T-cell (primary cell): ENCODE measurements at regions not wholly inside any gene's neighbourhood (a gene's known extent, or its start where the extent isn't known, plus 50 kb on each side); places are given as distances from the start of the nearest gene placed in this dataset.
"Not testable (repeated sequence)": the region's sequence is repeated elsewhere in the genome, so short reads cannot be mapped to it uniquely, and the experiment has no call there.

Experiments
- ATAC-seq, 4 experiments: fragments of 200-7000 bp in 3 of 4; fragments of 150-1000 bp in 1 of 4; cut with Tn5 transposase; replicated peaks in 1 of 4; 1 replicate in 3 of 4; 2 replicates in 1 of 4; pipeline ENCODE4 v1.10.0; 2021; ENCODE audit warnings: moderate library complexity in 3 of 4, mild to moderate bottlenecking in 2 of 4, moderate number of reproducible peaks in 1 of 4
- CTCF ChIA-PET, 2 donors: fragments of 300-600 bp; sonication (Branson Sonifier 250); formaldehyde crosslinking; loops; one replicate each; lab custom pipeline; 2022; ENCODE audit warnings: antibody characterized with exemption in 2 of 2; lab: Charles Lee
- POLR2A ChIA-PET, 2 donors: fragments of 300-600 bp; sonication (Branson Sonifier 250); formaldehyde crosslinking; loops; one replicate each; lab custom pipeline; 2022; ENCODE audit warnings: antibody characterized with exemption in 2 of 2; lab: Charles Lee
- DNase-seq, 35 experiments: peaks; one replicate each; pipeline versions ENCODE4 v3.0.0 to v3.0.0-alpha.2; 2013 to 2023
- H3K27ac ChIP-seq: one replicate; pipeline ENCODE4 v1.5.1; 2013; ENCODE audit warnings: low read length
- H3K27me3 ChIP-seq, 2 experiments: replicated peaks in 1 of 2; 1 replicate in 1 of 2; 2 replicates in 1 of 2; pipeline versions ENCODE4 v1.6.1 to v1.7.0; 2013; ENCODE audit warnings: low read length in 1 of 2, mixed read lengths in 1 of 2; ENCODE audit not compliant: control insufficient read depth in 2 of 2, insufficient read depth in 2 of 2; ENCODE audit errors: extremely low read depth in 1 of 2
- H3K36me3 ChIP-seq, 2 donors: 1 replicate in 1 of 2; 2 replicates in 1 of 2; pipeline versions ENCODE4 v1.6.1 to v1.7.0; 2013; ENCODE audit warnings: low read length in 1 of 2; ENCODE audit not compliant: control insufficient read depth in 2 of 2, insufficient read depth in 1 of 2; ENCODE audit errors: extremely low read depth in 1 of 2
- H3K4me1 ChIP-seq, 2 experiments: 1 replicate in 1 of 2; 2 replicates in 1 of 2; pipeline versions ENCODE4 v1.6.1 to v1.7.0; 2013; ENCODE audit warnings: low read length in 2 of 2, mixed read lengths in 1 of 2; ENCODE audit not compliant: insufficient read depth in 2 of 2, control insufficient read depth in 1 of 2; ENCODE audit errors: extremely low read depth in 1 of 2
- H3K4me3 ChIP-seq, 2 donors: 1 replicate in 1 of 2; 2 replicates in 1 of 2; pipeline versions ENCODE4 v1.5.1 to v1.7.0; 2013; ENCODE audit warnings: mild to moderate bottlenecking in 2 of 2, low read length in 1 of 2, moderate library complexity in 1 of 2; ENCODE audit not compliant: control insufficient read depth in 1 of 2; ENCODE audit errors: extremely low read depth in 1 of 2
- H3K9me3 ChIP-seq: 2 replicates; pipeline ENCODE4 v1.7.0; 2013
- H3K27ac Mint-ChIP-seq, 2 donors: one replicate each; pipeline ENCODE4 v1.8.0; 2020 to 2021; ENCODE audit warnings: mild to moderate bottlenecking in 2 of 2, mixed read lengths in 2 of 2
- H3K27me3 Mint-ChIP-seq, 2 donors: one replicate each; pipeline ENCODE4 v1.8.0; 2021 to 2022; ENCODE audit warnings: mixed read lengths in 2 of 2
- H3K36me3 Mint-ChIP-seq: one replicate; pipeline ENCODE4 v1.8.0; 2021; ENCODE audit warnings: mixed read lengths
- H3K4me1 Mint-ChIP-seq, 3 donors: one replicate each; pipeline ENCODE4 v1.8.0; 2020 to 2022; ENCODE audit warnings: mixed read lengths in 3 of 3, mild to moderate bottlenecking in 1 of 3
- H3K4me3 Mint-ChIP-seq, 3 donors: one replicate each; pipeline ENCODE4 v1.8.0; 2020 to 2022; ENCODE audit warnings: mild to moderate bottlenecking in 3 of 3, mixed read lengths in 3 of 3, moderate library complexity in 3 of 3
- H3K9me3 Mint-ChIP-seq, 3 donors: one replicate each; pipeline ENCODE4 v1.8.0; 2020 to 2022; ENCODE audit warnings: mixed read lengths in 3 of 3
- WGBS: methylation state at CpG from one replicate; pipeline ENCODE4 v1.1.5; 2013; ENCODE audit warnings: missing lambda C conversion rate; ENCODE audit not compliant: insufficient coverage; 5-methylcytosine and 5-hydroxymethylcytosine counted together

- H3K27ac ChIP-seq, H3K4me3 Mint-ChIP-seq, H3K27me3 Mint-ChIP-seq, H3K4me1 ChIP-seq, H3K9me3 Mint-ChIP-seq, H3K36me3 ChIP-seq, H3K27ac Mint-ChIP-seq, POLR2A ChIA-PET, H3K4me3 ChIP-seq, DNase-seq, H3K4me1 Mint-ChIP-seq, H3K27me3 ChIP-seq, H3K9me3 ChIP-seq, ATAC-seq, H3K36me3 Mint-ChIP-seq, CTCF ChIA-PET: not testable (repeated sequence)
- no CpG with 5 or more reads among the region's 2 CpGs for WGBS
Measured at GRCh38 chr2:172264820-172265219, 162.1 kb upstream of the DLX2 start.

GRCh38 chr2:172269507-172270244 lies 157.7 kb upstream of the ITGA6 start:
- H3K27me3 Mint-ChIP-seq, ATAC-seq, H3K36me3 Mint-ChIP-seq, CTCF ChIA-PET, H3K4me3 ChIP-seq, H3K4me3 Mint-ChIP-seq, DNase-seq, H3K27ac ChIP-seq, H3K9me3 ChIP-seq, H3K27me3 ChIP-seq, H3K36me3 ChIP-seq, H3K9me3 Mint-ChIP-seq: not testable (repeated sequence)
- POLR2A ChIA-PET, result interaction anchor here in 1 of 2 donors (0.6 kb wide), 1 partner anchor 193 kb away, joined by 4 read pairs; no protein-coding TSS in a partner anchor
- H3K4me1 ChIP-seq, result peaks cover 7 to 19% of the 10 kb centered on the region in 2 experiments
- whole genome bisulfite sequencing, result 83% methylated on average over 3 of the region's 7 CpGs
- Mint-ChIP-seq H3K27ac (peak overlapping the region in 1 of 2 donors; percentile 62), H3K4me1 (peaks cover 19 to 29% (median 24%) of the 10 kb centered on the region in 3 donors)

GRCh38 chr2:172270278-172271079 lies 156.9 kb upstream of the ITGA6 start:
- H3K36me3 Mint-ChIP-seq, result no peaks in the 10 kb centered on the region
- peaks cover 0 to 9% (median 0%) of the 10 kb centered on the region in 3 donors for H3K9me3 Mint-ChIP-seq
- 35% methylated on average over 7 of the region's 11 CpGs for WGBS
- H3K9me3 ChIP-seq, result no peaks in the 10 kb centered on the region
- no peaks in the 10 kb centered on the region for H3K36me3 ChIP-seq
- ATAC-seq, result peak in 3 of 4 experiments; percentile 57 to 62 (median 61)
- H3K4me1 ChIP-seq, result peaks cover 7 to 19% of the 10 kb centered on the region in 2 experiments
- DNase-seq, result peak in 33 of 35 experiments; percentile 5 to 64 (median 30)
- ChIA-PET CTCF (no interaction called here), POLR2A (interaction anchor here in 1 of 2 donors (0.6 kb wide), 1 partner anchor 192 kb away, joined by 4 read pairs; no protein-coding TSS in a partner anchor)
- peaks cover 0 to 6% of the 10 kb centered on the region in 2 experiments for H3K27me3 ChIP-seq
- H3K4me3 ChIP-seq, result no peak overlapping the region
- H3K4me1 Mint-ChIP-seq, result peaks cover 19 to 29% (median 28%) of the 10 kb centered on the region in 3 donors
- no peak overlapping the region for H3K27ac ChIP-seq
- peaks cover 0 to 4% of the 10 kb centered on the region in 2 donors for H3K27me3 Mint-ChIP-seq
- H3K4me3 Mint-ChIP-seq, result peak overlapping the region in 1 of 3 donors; percentile 36
- peak overlapping the region in 1 of 2 donors; percentile 62 for H3K27ac Mint-ChIP-seq

GRCh38 chr2:172273910-172274571 lies 153.3 kb upstream of the ITGA6 start:
- 90% methylated on average over 2 of the region's 6 CpGs for WGBS
- Mint-ChIP-seq H3K27ac (no peak overlapping the region), H3K9me3 (peaks cover 0 to 7% (median 3%) of the 10 kb centered on the region in 3 donors), H3K27me3 (peaks cover 3 to 12% of the 10 kb centered on the region in 2 donors), H3K4me3 (no peak overlapping the region), H3K4me1 (peaks cover 19 to 29% (median 28%) of the 10 kb centered on the region in 3 donors), H3K36me3 (peaks cover 3% of the 10 kb centered on the region)
- Histone ChIP-seq H3K4me3 (no peak overlapping the region), H3K4me1 (peaks cover 7 to 19% of the 10 kb centered on the region in 2 experiments), H3K36me3 (no peaks in the 10 kb centered on the region), H3K27ac (no peak overlapping the region), H3K9me3 (no peaks in the 10 kb centered on the region), H3K27me3 (peaks cover 0 to 15% of the 10 kb centered on the region in 2 experiments)
- DNase-seq (no peak), ATAC-seq (peak in 2 of 4 experiments; percentile 38 to 73)
- ChIA-PET CTCF (no interaction called here), POLR2A (no interaction called here)

GRCh38 chr2:172275239-172275638 lies 152.1 kb upstream of the ITGA6 start:
- ChIA-PET CTCF (no interaction called here), POLR2A (no interaction called here)
- Mint-ChIP-seq H3K9me3 (peaks cover 0 to 7% (median 3%) of the 10 kb centered on the region in 3 donors), H3K27me3 (peaks cover 3 to 12% of the 10 kb centered on the region in 2 donors), H3K4me1 (peaks cover 13 to 20% (median 17%) of the 10 kb centered on the region in 3 donors), H3K36me3 (peaks cover 3% of the 10 kb centered on the region), H3K27ac (no peak overlapping the region), H3K4me3 (no peak overlapping the region)
- Histone ChIP-seq H3K36me3 (no peaks in the 10 kb centered on the region), H3K27me3 (peaks cover 0 to 15% of the 10 kb centered on the region in 2 experiments), H3K4me1 (peaks cover 7 to 14% of the 10 kb centered on the region in 2 experiments), H3K27ac (no peak overlapping the region), H3K9me3 (no peaks in the 10 kb centered on the region), H3K4me3 (no peak overlapping the region)
- 70% methylated on average over 3 of the region's 5 CpGs for WGBS
- no peak for ATAC-seq
- DNase-seq, result no peak

GRCh38 chr2:172276961-172277360 lies 150.4 kb upstream of the ITGA6 start:
- ATAC-seq (no peak), DNase-seq (no peak)
- H3K27ac Mint-ChIP-seq, result no peak overlapping the region
- ChIA-PET CTCF (no interaction called here), POLR2A (no interaction called here)
- Histone ChIP-seq H3K36me3 (no peaks in the 10 kb centered on the region), H3K4me1 (peaks cover 0 to 7% of the 10 kb centered on the region in 2 experiments), H3K9me3 (no peaks in the 10 kb centered on the region), H3K27ac (no peak overlapping the region), H3K4me3 (no peak overlapping the region), H3K27me3 (peaks cover 0 to 15% of the 10 kb centered on the region in 2 experiments)
- H3K27me3 Mint-ChIP-seq, result peaks cover 3 to 14% of the 10 kb centered on the region in 2 donors
- H3K4me1 Mint-ChIP-seq, result peaks cover 4 to 11% (median 8%) of the 10 kb centered on the region in 3 donors
- H3K4me3 Mint-ChIP-seq, result no peak overlapping the region
- H3K9me3 Mint-ChIP-seq, result peaks cover 0 to 7% (median 3%) of the 10 kb centered on the region in 3 donors
- H3K36me3 Mint-ChIP-seq, result peaks cover 3% of the 10 kb centered on the region
